Type B pancreatic cell (in vitro differentiated cells): ENCODE measurements at regions not wholly inside any gene's neighbourhood (a gene's known extent, or its start where the extent isn't known, plus 50 kb on each side); places are given as distances from the start of the nearest gene placed in this dataset.

Experiments
- DNase-seq: peaks from one replicate; pipeline ENCODE4 v3.0.0; 2021; ENCODE audit warnings: mixed read lengths; ENCODE audit not compliant: unreplicated experiment; ENCODE audit errors: extremely low spot score
- H3K27ac Mint-ChIP-seq: 2 replicates; pipeline ENCODE4 v1.8.0; 2021; ENCODE audit warnings: mild to moderate bottlenecking, mixed read lengths
- H3K27me3 Mint-ChIP-seq: 2 replicates; pipeline ENCODE4 v1.8.0; 2021; ENCODE audit warnings: mixed read lengths
- H3K36me3 Mint-ChIP-seq: 2 replicates; pipeline ENCODE4 v1.8.0; 2021; ENCODE audit warnings: mixed read lengths
- H3K4me1 Mint-ChIP-seq: one replicate; pipeline ENCODE4 v1.8.0; 2021; ENCODE audit warnings: mixed read lengths; ENCODE audit not compliant: unreplicated experiment
- H3K4me3 Mint-ChIP-seq: 2 replicates; pipeline ENCODE4 v1.8.0; 2021; ENCODE audit warnings: mild to moderate bottlenecking, mixed read lengths
- H3K9me3 Mint-ChIP-seq: 2 replicates; pipeline ENCODE4 v1.8.0; 2021; ENCODE audit warnings: mixed read lengths
- TF ChIP-seq, protein P1 (sequence below): fragments of 200-600 bp; sonication (generic); conservative IDR thresholded peaks from 2 replicates; pipeline ENCODE4 v1.5.0; 2021; ENCODE audit warnings: antibody characterized with exemption, mild to moderate bottlenecking

GRCh38 chr3:73926360-73927202 lies 301.8 kb upstream of the PDZRN3 start:
- Mint-ChIP-seq H3K9me3 (peaks cover 3% of the 10 kb centered on the region), H3K36me3 (no peaks in the 10 kb centered on the region), H3K4me1 (peaks cover 10% of the 10 kb centered on the region), H3K27ac (no peak overlapping the region), H3K4me3 (no peak overlapping the region), H3K27me3 (no peaks in the 10 kb centered on the region)
- TF ChIP-seq, protein P1, sequence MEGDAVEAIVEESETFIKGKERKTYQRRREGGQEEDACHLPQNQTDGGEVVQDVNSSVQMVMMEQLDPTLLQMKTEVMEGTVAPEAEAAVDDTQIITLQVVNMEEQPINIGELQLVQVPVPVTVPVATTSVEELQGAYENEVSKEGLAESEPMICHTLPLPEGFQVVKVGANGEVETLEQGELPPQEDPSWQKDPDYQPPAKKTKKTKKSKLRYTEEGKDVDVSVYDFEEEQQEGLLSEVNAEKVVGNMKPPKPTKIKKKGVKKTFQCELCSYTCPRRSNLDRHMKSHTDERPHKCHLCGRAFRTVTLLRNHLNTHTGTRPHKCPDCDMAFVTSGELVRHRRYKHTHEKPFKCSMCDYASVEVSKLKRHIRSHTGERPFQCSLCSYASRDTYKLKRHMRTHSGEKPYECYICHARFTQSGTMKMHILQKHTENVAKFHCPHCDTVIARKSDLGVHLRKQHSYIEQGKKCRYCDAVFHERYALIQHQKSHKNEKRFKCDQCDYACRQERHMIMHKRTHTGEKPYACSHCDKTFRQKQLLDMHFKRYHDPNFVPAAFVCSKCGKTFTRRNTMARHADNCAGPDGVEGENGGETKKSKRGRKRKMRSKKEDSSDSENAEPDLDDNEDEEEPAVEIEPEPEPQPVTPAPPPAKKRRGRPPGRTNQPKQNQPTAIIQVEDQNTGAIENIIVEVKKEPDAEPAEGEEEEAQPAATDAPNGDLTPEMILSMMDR, result no peak
- no peak for DNase-seq

GRCh38 chr3:73925011-73925410 lies 300.3 kb upstream of the PDZRN3 start:
- Mint-ChIP-seq H3K9me3 (peaks cover 3% of the 10 kb centered on the region), H3K36me3 (no peaks in the 10 kb centered on the region), H3K27ac (no peak overlapping the region), H3K27me3 (no peaks in the 10 kb centered on the region), H3K4me1 (peaks cover 10% of the 10 kb centered on the region), H3K4me3 (no peak overlapping the region)
- TF ChIP-seq, protein P1, result no peak
- no peak for DNase-seq

- Mint-ChIP-seq H3K9me3 (peaks cover 3% of the 10 kb centered on the region), H3K27ac (no peak overlapping the region), H3K4me1 (peaks cover 10% of the 10 kb centered on the region), H3K27me3 (no peaks in the 10 kb centered on the region), H3K4me3 (no peak overlapping the region), H3K36me3 (no peaks in the 10 kb centered on the region)
- DNase-seq, result no peak
- TF ChIP-seq, protein P1, result no peak
These were observed 299.3 kb upstream of the PDZRN3 start for GRCh38 chr3:73924048-73924447.

DNA sequence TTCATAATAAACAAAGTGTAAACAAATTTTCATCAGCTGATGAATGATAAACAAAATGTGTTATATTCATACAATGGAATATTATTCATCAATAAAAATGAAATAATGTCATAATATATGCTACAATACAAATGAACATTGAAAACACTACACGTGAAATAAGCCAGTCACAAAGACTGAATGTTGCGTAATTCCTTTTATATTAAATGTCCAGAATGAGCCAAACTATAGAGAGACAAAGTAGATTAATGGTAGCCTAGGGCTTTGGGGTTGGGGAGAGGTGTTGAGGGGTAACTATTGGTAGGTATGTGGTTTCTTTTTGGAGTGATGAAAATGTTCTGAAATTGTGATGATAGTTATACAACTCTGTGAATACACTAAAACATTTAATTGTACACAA lies 292.9 kb upstream of the PDZRN3 start:
- H3K4me1 Mint-ChIP-seq, result no peaks in the 10 kb centered on the region
- H3K4me3 Mint-ChIP-seq, result no peak overlapping the region
- H3K27ac Mint-ChIP-seq, result no peak overlapping the region
- H3K9me3 Mint-ChIP-seq, result no peaks in the 10 kb centered on the region
- TF ChIP-seq, protein P1, result no peak
- no peaks in the 10 kb centered on the region for H3K27me3 Mint-ChIP-seq
- H3K36me3 Mint-ChIP-seq, result no peaks in the 10 kb centered on the region
- no peak for DNase-seq

DNA sequence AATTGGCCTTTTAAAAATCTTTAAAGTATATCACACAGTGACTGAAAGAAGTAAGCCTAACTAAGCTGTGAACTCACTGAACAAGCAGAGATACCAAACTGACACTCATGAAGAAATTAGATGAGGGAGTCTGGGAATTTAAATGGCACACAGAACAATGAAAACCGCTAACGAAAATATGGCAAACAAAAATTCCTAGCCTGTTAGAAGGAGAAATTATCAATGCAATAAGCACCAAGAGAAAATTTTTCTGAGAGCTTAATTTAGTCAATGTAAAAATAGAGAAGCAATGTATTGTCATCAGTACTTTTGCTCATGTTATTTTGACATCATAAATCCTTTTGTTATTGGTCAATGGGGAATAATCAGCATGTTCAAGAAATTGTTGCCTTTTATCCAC lies 291.1 kb upstream of the PDZRN3 start:
- H3K9me3 Mint-ChIP-seq, result no peaks in the 10 kb centered on the region
- H3K27ac Mint-ChIP-seq, result no peak overlapping the region
- H3K36me3 Mint-ChIP-seq, result no peaks in the 10 kb centered on the region
- no peaks in the 10 kb centered on the region for H3K4me1 Mint-ChIP-seq
- TF ChIP-seq, protein P1, result no peak
- DNase-seq, result no peak
- no peak overlapping the region for H3K4me3 Mint-ChIP-seq
- no peaks in the 10 kb centered on the region for H3K27me3 Mint-ChIP-seq
